Duodenal mucosa (tissue), 2 donors: ENCODE measurements at regions not wholly inside any gene's neighbourhood (a gene's known extent, or its start where the extent isn't known, plus 50 kb on each side); places are given as distances from the start of the nearest gene placed in this dataset.

Experiments
- H3K27ac ChIP-seq: one replicate; pipeline ENCODE4 v1.7.0; 2013; ENCODE audit warnings: low read depth, low read length
- H3K27me3 ChIP-seq, 2 donors: one replicate each; pipeline ENCODE4 v1.7.0; 2013; ENCODE audit warnings: low read length in 2 of 2, control low read depth in 1 of 2; ENCODE audit not compliant: insufficient read depth in 2 of 2, control insufficient read depth in 1 of 2
- H3K36me3 ChIP-seq, 2 donors: one replicate each; pipeline ENCODE4 v1.7.0; 2013; ENCODE audit warnings: low read length in 2 of 2, control low read depth in 1 of 2; ENCODE audit not compliant: insufficient read depth in 2 of 2, control insufficient read depth in 1 of 2
- H3K4me1 ChIP-seq, 2 donors: one replicate each; pipeline ENCODE4 v1.7.0; 2013; ENCODE audit warnings: low read length in 2 of 2, control low read depth in 1 of 2; ENCODE audit not compliant: insufficient read depth in 2 of 2, control insufficient read depth in 1 of 2
- H3K4me3 ChIP-seq, 2 donors: one replicate each; pipeline ENCODE4 v1.7.0; 2013; ENCODE audit warnings: low read length in 2 of 2, low read depth in 1 of 2
- H3K9ac ChIP-seq, 2 donors: one replicate each; pipeline ENCODE4 v1.7.0; 2013; ENCODE audit warnings: low read length in 2 of 2, low read depth in 1 of 2
- H3K9me3 ChIP-seq, 2 donors: one replicate each; pipeline ENCODE4 v1.7.0; 2013; ENCODE audit warnings: low read length in 2 of 2, control low read depth in 1 of 2; ENCODE audit not compliant: control insufficient read depth in 1 of 2

- H3K4me3 ChIP-seq: no peak overlapping the region
- H3K9me3 ChIP-seq: no peaks in the 10 kb centered on the region
- no peaks in the 10 kb centered on the region for H3K36me3 ChIP-seq
- no peak overlapping the region for H3K27ac ChIP-seq
- no peaks in the 10 kb centered on the region for H3K4me1 ChIP-seq
- H3K27me3 ChIP-seq: no peaks in the 10 kb centered on the region
- H3K9ac ChIP-seq: no peak overlapping the region
Measured at GRCh38 chr15:93420477-93420876, 331.5 kb upstream of the RGMA start.

- no peaks in the 10 kb centered on the region for H3K36me3 ChIP-seq
- no peaks in the 10 kb centered on the region for H3K9me3 ChIP-seq
- H3K4me1 ChIP-seq: no peaks in the 10 kb centered on the region
- no peak overlapping the region for H3K4me3 ChIP-seq
- H3K9ac ChIP-seq: no peak overlapping the region
- no peaks in the 10 kb centered on the region for H3K27me3 ChIP-seq
- no peak overlapping the region for H3K27ac ChIP-seq
Measured at GRCh38 chr15:93420050-93420452, 331.0 kb upstream of the RGMA start.

DNA sequence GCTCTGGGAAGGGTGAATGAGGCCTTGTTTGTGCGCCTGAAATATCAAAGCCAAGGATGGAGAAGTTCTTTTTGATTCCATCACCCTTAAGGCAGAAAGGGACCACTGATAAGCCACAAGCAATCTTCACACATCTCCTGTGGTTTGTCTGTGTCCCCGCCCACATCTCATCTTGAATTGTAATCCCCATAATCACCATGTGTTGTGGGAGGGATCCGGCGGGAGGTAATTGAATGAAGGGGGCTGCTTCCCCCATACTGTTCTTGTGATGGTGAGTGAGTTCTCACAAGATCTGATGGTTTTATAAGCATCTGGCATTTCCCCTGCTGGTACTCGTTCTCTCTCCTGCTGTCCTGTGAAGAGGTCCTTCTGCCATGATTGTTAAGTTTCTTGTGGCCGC lies 329.6 kb upstream of the RGMA start:
- Histone ChIP-seq H3K4me1 (no peaks in the 10 kb centered on the region), H3K4me3 (no peak overlapping the region), H3K9ac (no peak overlapping the region), H3K9me3 (no peaks in the 10 kb centered on the region), H3K27ac (no peak overlapping the region), H3K27me3 (no peaks in the 10 kb centered on the region), H3K36me3 (no peaks in the 10 kb centered on the region)

DNA sequence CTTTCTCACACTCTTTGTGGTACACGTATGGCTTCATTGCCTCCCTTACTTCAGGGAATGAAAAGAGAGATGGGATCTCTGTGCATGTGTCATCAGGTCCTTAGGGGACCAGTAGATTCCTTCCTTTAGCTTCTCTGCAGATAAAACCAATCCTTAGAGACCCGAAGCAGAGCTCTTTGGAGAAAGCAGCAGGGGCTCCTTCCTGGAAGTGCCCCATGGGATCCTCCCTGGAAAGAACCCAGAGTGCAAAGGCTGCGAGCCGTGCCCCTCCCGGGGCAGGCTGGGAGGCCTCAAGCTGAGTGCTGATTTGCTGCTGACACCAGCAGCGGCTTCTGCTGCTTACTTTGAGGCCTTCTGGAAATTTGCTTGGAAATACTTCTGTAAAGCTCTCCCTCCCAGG lies 328.6 kb upstream of the RGMA start:
- no peak overlapping the region for H3K9ac ChIP-seq
- no peaks in the 10 kb centered on the region for H3K9me3 ChIP-seq
- no peak overlapping the region for H3K4me3 ChIP-seq
- H3K36me3 ChIP-seq: no peaks in the 10 kb centered on the region
- H3K4me1 ChIP-seq: no peaks in the 10 kb centered on the region
- H3K27ac ChIP-seq: no peak overlapping the region
- no peaks in the 10 kb centered on the region for H3K27me3 ChIP-seq

DNA sequence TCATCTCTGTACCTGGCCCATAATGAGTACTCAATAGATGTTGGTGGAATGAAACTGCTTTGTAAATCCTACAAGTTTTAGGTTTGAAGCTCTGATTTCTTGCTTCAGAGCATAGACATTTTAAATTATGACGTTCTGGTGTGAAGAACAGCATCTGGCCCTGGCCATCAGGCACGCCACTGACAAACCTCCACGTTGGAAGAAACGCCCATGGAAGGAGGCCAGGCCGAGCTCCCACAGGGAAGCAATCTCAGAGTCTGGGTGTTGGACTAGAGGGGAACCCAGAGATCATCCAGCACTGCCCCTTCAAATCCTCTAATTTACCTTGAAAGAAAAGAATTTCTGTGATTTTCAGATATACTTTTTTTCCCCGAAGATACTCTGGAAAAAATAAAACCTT lies 328.1 kb upstream of the RGMA start:
- Histone ChIP-seq H3K4me1 (no peaks in the 10 kb centered on the region), H3K9ac (no peak overlapping the region), H3K9me3 (no peaks in the 10 kb centered on the region), H3K4me3 (no peak overlapping the region), H3K36me3 (no peaks in the 10 kb centered on the region), H3K27ac (no peak overlapping the region), H3K27me3 (no peaks in the 10 kb centered on the region)

- H3K4me3 ChIP-seq: no peak overlapping the region
- no peaks in the 10 kb centered on the region for H3K4me1 ChIP-seq
- no peaks in the 10 kb centered on the region for H3K36me3 ChIP-seq
- no peaks in the 10 kb centered on the region for H3K9me3 ChIP-seq
- no peaks in the 10 kb centered on the region for H3K27me3 ChIP-seq
- no peak overlapping the region for H3K9ac ChIP-seq
- no peak overlapping the region for H3K27ac ChIP-seq
Measured at GRCh38 chr15:93415576-93415975, 326.6 kb upstream of the RGMA start.

GRCh38 chr15:93414576-93415231 lies 325.7 kb upstream of the RGMA start:
- H3K9ac ChIP-seq: no peak overlapping the region

DNA sequence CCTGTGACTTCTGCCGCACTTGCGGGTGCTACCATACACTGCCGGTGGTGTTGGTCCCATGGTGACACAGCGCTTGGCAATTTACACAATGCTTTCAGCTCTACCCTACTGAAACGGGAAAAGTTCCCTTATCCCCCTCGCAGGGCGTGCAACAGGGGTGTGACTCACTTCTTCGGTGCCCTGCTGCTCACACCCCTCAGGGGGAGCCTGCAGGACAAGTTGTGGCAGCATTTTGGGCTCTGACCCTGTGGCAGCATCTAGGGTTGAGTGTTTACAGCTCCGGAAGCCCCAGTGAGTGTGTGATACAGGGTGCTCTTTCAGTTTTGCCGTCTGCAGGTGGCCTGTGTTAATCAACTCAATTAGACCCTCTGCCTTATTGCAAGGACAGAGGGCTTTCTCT lies 324.7 kb upstream of the RGMA start:
- Histone ChIP-seq H3K27me3 (no peaks in the 10 kb centered on the region), H3K36me3 (no peaks in the 10 kb centered on the region), H3K9me3 (no peaks in the 10 kb centered on the region), H3K27ac (no peak overlapping the region), H3K4me3 (no peak overlapping the region), H3K4me1 (no peaks in the 10 kb centered on the region), H3K9ac (no peak overlapping the region)

More at GRCh38 chr15:93414576-93415231, 325.7 kb upstream of the RGMA start:
- Histone ChIP-seq H3K9me3 (no peaks in the 10 kb centered on the region), H3K36me3 (no peaks in the 10 kb centered on the region), H3K27ac (no peak overlapping the region), H3K4me1 (no peaks in the 10 kb centered on the region), H3K4me3 (no peak overlapping the region), H3K27me3 (no peaks in the 10 kb centered on the region)

GRCh38 chr15:93399121-93399520 lies 310.1 kb upstream of the RGMA start:
- H3K9me3 ChIP-seq: no peaks in the 10 kb centered on the region
- no peaks in the 10 kb centered on the region for H3K36me3 ChIP-seq
- H3K4me3 ChIP-seq: no peak overlapping the region
- H3K27me3 ChIP-seq: no peaks in the 10 kb centered on the region
- H3K4me1 ChIP-seq: no peaks in the 10 kb centered on the region
- no peak overlapping the region for H3K9ac ChIP-seq
- no peak overlapping the region for H3K27ac ChIP-seq

GRCh38 chr15:93389211-93389610 lies 300.2 kb upstream of the RGMA start:
- H3K4me3 ChIP-seq: no peak overlapping the region
- no peaks in the 10 kb centered on the region for H3K9me3 ChIP-seq
- H3K27me3 ChIP-seq: no peaks in the 10 kb centered on the region
- H3K4me1 ChIP-seq: no peaks in the 10 kb centered on the region
- no peak overlapping the region for H3K27ac ChIP-seq
- no peaks in the 10 kb centered on the region for H3K36me3 ChIP-seq
- H3K9ac ChIP-seq: no peak overlapping the region

DNA sequence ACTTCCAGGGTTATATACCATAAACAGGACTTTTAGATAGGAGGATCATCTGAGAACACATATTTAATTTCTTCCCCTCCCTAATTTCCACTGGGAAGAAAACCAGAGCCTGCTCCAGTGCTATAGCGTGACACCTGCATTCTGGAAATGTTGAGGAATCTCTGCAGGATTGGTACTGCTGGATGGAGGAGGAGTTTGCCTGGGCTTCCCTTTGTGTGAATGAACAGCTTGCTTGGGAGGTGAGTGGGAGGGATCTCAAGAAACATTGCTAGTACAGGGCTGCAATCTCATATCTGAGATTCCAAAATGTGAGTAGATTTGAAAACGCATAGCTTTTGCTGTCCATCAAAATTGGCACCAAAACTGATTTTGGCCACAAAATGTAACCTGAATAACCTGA lies 295.9 kb upstream of the RGMA start:
- H3K27me3 ChIP-seq: no peaks in the 10 kb centered on the region
- H3K9ac ChIP-seq: no peak overlapping the region
- no peaks in the 10 kb centered on the region for H3K9me3 ChIP-seq
- no peaks in the 10 kb centered on the region for H3K4me1 ChIP-seq
- H3K4me3 ChIP-seq: no peak overlapping the region
- H3K36me3 ChIP-seq: no peaks in the 10 kb centered on the region
- no peak overlapping the region for H3K27ac ChIP-seq
